HepG2 (cell line): ENCODE measurements at regions not wholly inside any gene's neighbourhood (a gene's known extent, or its start where the extent isn't known, plus 50 kb on each side); places are given as distances from the start of the nearest gene placed in this dataset.

Experiments used
- ELF1 ChIP-seq: sonication (generic); formaldehyde crosslinking; IDR thresholded peaks from 2 replicates; pipeline ENCODE4 v1.4.0; 2020; ENCODE audit warnings: missing genetic modification reagents
- FOXA1 ChIP-seq, 2 experiments: fragments of 450-650 bp in 1 of 2; sonication (generic) in 1 of 2; formaldehyde crosslinking in 1 of 2; IDR thresholded peaks; 2 replicates each; pipeline versions ENCODE4 v1.4.0 to v1.6.1; 2016 to 2020; ENCODE audit warnings: missing genetic modification reagents in 1 of 2
- FOXK2 ChIP-seq: fragments of 450-650 bp; IDR thresholded peaks from 2 replicates; pipeline ENCODE4 v1.6.1; 2016
- FOXO1 ChIP-seq: sonication (generic); formaldehyde crosslinking; IDR thresholded peaks from 2 replicates; pipeline ENCODE4 v1.4.0; 2020; ENCODE audit warnings: missing genetic modification reagents
- GABPA ChIP-seq, 2 experiments: IDR thresholded peaks; 2 replicates each; pipeline ENCODE4 v1.6.1; 2011 to 2016; ENCODE audit warnings: low read depth in 2 of 2, low read length in 1 of 2, missing biosample characterization in 1 of 2, missing genetic modification characterization in 1 of 2
- GLI4 ChIP-seq: sonication (generic); formaldehyde crosslinking; IDR thresholded peaks from 2 replicates; pipeline ENCODE4 v1.5.1; 2020; ENCODE audit warnings: missing genetic modification reagents, mild to moderate bottlenecking, moderate library complexity, borderline replicate concordance
- GPN1 ChIP-seq: sonication (generic); formaldehyde crosslinking; IDR thresholded peaks from 2 replicates; pipeline ENCODE4 v1.5.1; 2020; ENCODE audit warnings: missing genetic modification reagents, borderline replicate concordance
- IRF1 ChIP-seq: sonication (generic); formaldehyde crosslinking; IDR thresholded peaks from 2 replicates; pipeline ENCODE4 v1.4.0; 2020; ENCODE audit warnings: low read depth, mild to moderate bottlenecking, missing genetic modification reagents
- IRF2 ChIP-seq: IDR thresholded peaks from 2 replicates; pipeline ENCODE4 v1.6.1; 2018; ENCODE audit warnings: missing genetic modification reagents, missing compliant biosample characterization
- NCOR1 ChIP-seq: fragments of 200-600 bp; sonication (generic); IDR thresholded peaks from 2 replicates; pipeline ENCODE4 v1.7.0; 2017; ENCODE audit warnings: antibody characterized with exemption, low read length, borderline replicate concordance
- PHF5A ChIP-seq: IDR thresholded peaks from one replicate; pipeline ENCODE4 v1.6.1; 2018; ENCODE audit warnings: low read depth, missing genetic modification reagents; ENCODE audit not compliant: unreplicated experiment
- REPIN1 ChIP-seq: sonication (generic); formaldehyde crosslinking; IDR thresholded peaks from 2 replicates; pipeline ENCODE4 v1.8.0; 2022; ENCODE audit warnings: missing genetic modification reagents, low read depth, mild to moderate bottlenecking, borderline replicate concordance
- SP1 ChIP-seq, 2 experiments: fragments of 450-650 bp in 1 of 2; sonication (generic) in 1 of 2; formaldehyde crosslinking in 1 of 2; IDR thresholded peaks; 2 replicates each; pipeline versions ENCODE4 v1.4.0 to v1.6.1; 2016 to 2020; ENCODE audit warnings: missing genetic modification reagents in 1 of 2
- ZBTB39 ChIP-seq: sonication (generic); formaldehyde crosslinking; IDR thresholded peaks from 2 replicates; pipeline ENCODE4 v1.5.0; 2020; ENCODE audit warnings: missing genetic modification reagents
- ZBTB7A ChIP-seq: sonication (generic); formaldehyde crosslinking; IDR thresholded peaks from 2 replicates; pipeline ENCODE4 v1.8.0; 2022; ENCODE audit warnings: mild to moderate bottlenecking, missing genetic modification reagents
- ZGPAT ChIP-seq: IDR thresholded peaks from 2 replicates; pipeline ENCODE4 v1.6.1; 2016; ENCODE audit warnings: mild to moderate bottlenecking
- ZNF205 ChIP-seq: IDR thresholded peaks from 2 replicates; pipeline ENCODE4 v1.6.1; 2018; ENCODE audit warnings: missing biosample characterization, missing genetic modification reagents
- ZNF646 ChIP-seq: sonication (generic); formaldehyde crosslinking; IDR thresholded peaks from 2 replicates; pipeline ENCODE4 v1.9.0; 2021; ENCODE audit warnings: mild to moderate bottlenecking, missing genetic modification reagents

- TF ChIP-seq ELF1, result no peak
- no peak for TF ChIP-seq SP1 (IDR thresholded peaks at IDR 0.05)
- TF ChIP-seq SP1 (CRISPR knock-in tag; IDR thresholded peaks at IDR 0.05), result no peak
- TF ChIP-seq ZNF646 (CRISPR knock-in tag), result peak; percentile 96
- TF ChIP-seq IRF1 (CRISPR knock-in tag), result no peak
- TF ChIP-seq FOXK2, result no peak
- TF ChIP-seq GPN1 (CRISPR knock-in tag), result no peak
- TF ChIP-seq IRF2 (CRISPR knock-in tag), result 0 out of 2 replicates have a peak, but pooled peaks have one; percentile 37
- no peak for TF ChIP-seq FOXA1 (IDR thresholded peaks at IDR 0.05)
- TF ChIP-seq FOXA1 (CRISPR knock-in tag; IDR thresholded peaks at IDR 0.05), result peak; percentile 52
- no peak for TF ChIP-seq ZBTB39 (CRISPR knock-in tag)
- TF ChIP-seq PHF5A (CRISPR knock-in tag), result no peak
- TF ChIP-seq ZBTB7A (CRISPR knock-in tag), result no peak
- TF ChIP-seq ZNF205, result 0 out of 2 replicates have a peak, but pooled peaks have one; percentile 36
- TF ChIP-seq REPIN1 (CRISPR knock-in tag), result no peak
- TF ChIP-seq GLI4 (CRISPR knock-in tag), result no peak
- TF ChIP-seq FOXO1 (CRISPR knock-in tag), result peak; percentile 58; the same call in 1 of the 2 replicates
- TF ChIP-seq ZGPAT (CRISPR knock-in tag), result peak; percentile 85
- TF ChIP-seq NCOR1, result no peak
- no peak for TF ChIP-seq GABPA (IDR thresholded peaks at IDR 0.05; ENCODE audit: low read depth, low read length)
- peak; percentile 51 for TF ChIP-seq GABPA (CRISPR knock-in tag; IDR thresholded peaks at IDR 0.05; ENCODE audit: low read depth)
These were observed 219.2 kb upstream of the UBE2E3 start (continued) for GRCh38 chr2:180761224-180761623.
